ENCODE measurements at regions not wholly inside any gene's neighbourhood (a gene's known extent, or its start where the extent isn't known, plus 50 kb on each side); places are given as distances from the start of the nearest gene placed in this dataset.
A peak's percentile ranks its signal among the peaks of the same experiment; 100 is the strongest.

DNA sequence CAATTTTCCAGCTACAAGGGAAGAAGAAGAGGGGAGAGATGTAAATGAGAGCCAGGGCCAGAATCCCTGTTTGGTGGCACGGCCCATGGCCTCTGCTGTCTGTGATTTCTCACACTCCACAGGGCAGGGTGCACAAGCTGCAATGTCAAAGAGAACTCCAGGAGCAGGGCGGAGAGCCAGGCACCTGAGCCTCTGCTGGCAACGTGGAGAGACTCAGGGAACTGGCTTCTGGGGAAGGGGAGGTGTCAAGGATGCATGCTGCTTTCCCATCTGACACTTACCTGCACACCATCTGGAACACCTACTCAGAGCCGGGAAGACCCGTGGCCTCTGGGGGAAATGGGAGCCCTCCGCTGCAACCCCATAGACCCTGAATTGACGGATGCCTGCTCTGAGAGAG is 507.5 kb upstream of the NR2F2 start:
- no peak for DNase-seq

DNA sequence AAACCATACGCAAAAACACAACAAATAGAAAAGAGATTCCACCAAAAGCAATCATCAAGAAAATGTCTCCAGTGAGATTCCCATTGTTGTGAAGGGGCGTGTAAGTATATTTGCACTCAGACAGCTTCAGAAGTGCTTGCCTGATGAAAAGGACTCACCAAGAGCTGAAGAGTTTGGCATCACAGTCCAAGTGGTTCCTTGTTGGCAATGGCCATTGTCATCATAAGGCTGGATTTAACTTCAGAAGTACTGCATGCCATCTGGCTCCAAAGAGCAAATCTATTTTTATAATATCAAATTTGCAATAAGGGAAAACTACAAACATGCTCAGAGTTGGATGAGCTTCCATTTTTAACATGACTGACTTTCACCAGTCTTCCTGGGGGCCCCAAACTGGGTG is 505.3 kb upstream of the NR2F2 start:
- DNase-seq = no peak

- DNase-seq = no peak
These were observed 504.7 kb upstream of the NR2F2 start for GRCh38 chr15:95825671-95826411.

- no peak for DNase-seq
These were observed 503.9 kb upstream of the NR2F2 start for GRCh38 chr15:95826412-95827195.

DNA sequence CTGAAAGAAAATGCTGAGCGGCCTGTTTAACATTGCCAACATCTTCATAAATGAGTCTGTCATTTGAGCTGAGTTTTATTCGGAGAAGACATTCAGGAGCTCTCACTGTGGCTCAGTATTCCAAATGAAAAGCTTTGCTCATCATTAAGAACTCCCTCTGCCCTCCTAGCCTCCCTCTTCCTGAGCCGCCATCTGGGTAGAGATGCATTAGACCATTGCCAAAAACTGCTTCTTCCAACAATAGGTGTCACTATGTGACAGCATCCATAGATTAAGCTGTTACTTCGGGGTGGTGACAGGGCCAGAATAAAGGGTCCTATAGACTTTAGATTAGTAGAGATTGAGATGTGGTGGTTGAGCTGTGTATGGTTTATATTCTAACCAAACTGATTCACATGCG is 501.4 kb upstream of the NR2F2 start:
- DNase-seq = no peak

- DNase-seq = no peak
These were observed 500.2 kb upstream of the NR2F2 start for GRCh38 chr15:95830281-95830680.

DNA sequence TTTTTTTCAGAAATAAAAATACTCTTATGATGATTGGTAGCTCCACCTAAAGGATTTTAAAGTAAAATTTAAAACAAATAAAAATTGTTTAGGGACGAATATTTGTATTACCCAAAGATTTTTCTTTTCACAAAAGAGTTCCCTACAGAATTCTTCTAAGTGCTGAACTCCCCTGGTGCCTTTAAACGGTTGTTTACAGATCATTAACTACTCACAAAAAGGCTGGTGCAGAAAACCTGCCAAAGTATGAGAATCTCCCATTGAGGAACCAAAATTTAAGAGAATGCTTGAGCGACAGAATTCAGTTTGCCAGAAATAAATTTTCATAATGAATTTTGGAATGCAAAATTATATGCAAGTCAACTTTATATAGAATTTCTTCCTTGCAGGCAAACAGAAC is 497.8 kb upstream of the NR2F2 start:
- no peak for DNase-seq

DNA sequence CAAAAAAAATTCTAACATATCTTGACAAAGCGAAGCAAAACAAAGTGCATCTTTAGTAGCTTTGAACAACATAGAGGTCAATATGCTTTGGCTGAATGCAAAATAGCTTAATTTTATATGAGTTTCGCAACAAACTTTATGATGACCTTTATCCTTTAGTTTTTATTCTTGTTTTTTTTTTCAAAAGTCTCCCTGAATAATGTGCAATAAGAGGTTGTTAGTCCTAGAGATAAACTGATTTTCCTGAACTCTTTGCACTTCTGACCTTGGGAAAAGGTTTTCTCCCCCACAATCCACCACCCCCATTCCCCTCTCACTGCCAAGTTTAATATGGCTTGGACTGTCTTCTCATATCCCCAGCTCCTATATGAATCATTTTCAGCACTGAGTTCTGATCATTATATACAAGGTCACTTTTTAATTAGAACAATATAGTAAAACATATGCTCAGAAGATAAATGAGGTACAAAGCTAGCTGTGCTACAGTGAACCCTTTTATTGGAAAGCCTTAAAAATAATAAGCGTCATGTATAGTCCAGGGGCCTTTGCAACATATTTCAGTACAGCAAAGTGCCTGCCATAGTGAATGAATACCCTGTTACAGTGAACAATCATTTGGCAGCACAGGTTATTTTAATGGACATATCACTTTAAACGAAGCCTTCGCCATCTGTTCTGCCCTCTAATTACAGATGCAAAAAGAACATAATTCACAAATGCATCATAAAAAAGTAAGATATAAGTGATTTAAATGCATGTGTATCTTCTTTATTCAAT is 496.3 kb upstream of the NR2F2 start:
- no peak for DNase-seq

GRCh38 chr15:95836536-95836935 is 494.0 kb upstream of the NR2F2 start:
- DNase-seq = no peak

GRCh38 chr15:95837341-95838004 is 493.0 kb upstream of the NR2F2 start:
- no peak for DNase-seq

GRCh38 chr15:95839367-95839782 is 491.1 kb upstream of the NR2F2 start:
- peak; percentile 39 for DNase-seq

- no peak for DNase-seq
These were observed 490.5 kb upstream of the NR2F2 start for GRCh38 chr15:95840004-95840403.

GRCh38 chr15:95840855-95841254 is 489.6 kb upstream of the NR2F2 start:
- DNase-seq = no peak

DNA sequence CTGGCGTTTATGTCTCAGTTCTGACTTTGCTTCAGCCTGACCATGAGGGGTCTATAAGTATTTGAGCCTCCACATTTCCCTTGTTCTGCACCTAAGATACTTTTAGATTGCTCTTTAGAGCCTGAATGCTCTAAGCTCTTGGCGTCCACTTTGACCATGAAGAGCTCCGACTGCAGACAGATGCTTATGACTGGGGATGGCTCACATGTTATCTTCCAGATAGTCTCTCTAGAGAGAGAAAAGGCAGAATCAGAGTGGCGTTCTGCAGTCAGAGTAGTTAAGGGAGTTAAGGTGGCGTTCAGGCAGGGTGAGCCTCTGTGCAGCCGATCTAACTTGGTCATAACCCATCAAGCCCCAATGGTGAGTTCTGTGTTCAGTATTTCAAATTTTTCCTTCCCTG is 487.9 kb upstream of the NR2F2 start:
- DNase-seq = no peak

GRCh38 chr15:95843241-95843910 is 487.1 kb upstream of the NR2F2 start:
- DNase-seq = no peak

GRCh38 chr15:95845862-95846515 is 484.5 kb upstream of the NR2F2 start:
- no peak for DNase-seq

DNA sequence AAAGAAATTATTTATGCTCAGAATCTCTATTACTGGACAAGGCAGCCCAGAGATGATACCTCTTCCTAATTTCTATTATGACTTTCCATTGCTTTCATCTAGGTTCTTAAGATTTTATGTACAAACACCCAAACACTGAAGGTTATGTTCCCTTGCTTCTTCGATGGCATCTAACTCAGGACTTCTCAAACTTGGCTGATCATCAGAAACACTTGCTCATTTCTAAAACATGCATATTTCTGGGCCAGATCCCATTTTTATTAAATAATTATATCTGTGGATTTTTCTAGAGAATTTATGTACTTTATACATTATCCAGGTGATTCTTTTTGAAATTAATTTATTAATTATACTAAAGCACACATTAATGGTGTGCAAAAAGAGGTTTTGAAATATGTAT is 482.4 kb upstream of the NR2F2 start:
- DNase-seq = no peak

DNA sequence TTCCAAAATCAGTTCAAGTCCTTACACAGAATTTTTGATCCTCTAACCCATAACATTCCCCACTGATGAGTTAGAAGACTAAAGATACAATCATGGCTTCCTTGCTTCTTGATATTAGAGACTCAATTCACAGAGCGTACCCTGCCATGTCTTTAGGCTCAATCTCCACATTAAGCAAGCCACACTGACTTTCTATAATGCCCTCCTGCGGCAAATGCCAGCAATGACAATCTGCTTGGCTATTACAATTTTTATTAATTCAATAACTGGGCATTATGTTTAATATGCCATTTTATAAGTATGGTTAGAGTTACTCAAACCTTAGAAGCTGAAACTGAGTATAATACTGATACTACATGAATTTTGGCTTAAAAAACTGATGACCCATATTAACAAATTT is 479.7 kb upstream of the NR2F2 start:
- no peak for DNase-seq

- no peak for DNase-seq
These were observed 477.1 kb upstream of the NR2F2 start for GRCh38 chr15:95853350-95853749.

GRCh38 chr15:95857124-95857757 is 473.3 kb upstream of the NR2F2 start:
- no peak for DNase-seq

DNA sequence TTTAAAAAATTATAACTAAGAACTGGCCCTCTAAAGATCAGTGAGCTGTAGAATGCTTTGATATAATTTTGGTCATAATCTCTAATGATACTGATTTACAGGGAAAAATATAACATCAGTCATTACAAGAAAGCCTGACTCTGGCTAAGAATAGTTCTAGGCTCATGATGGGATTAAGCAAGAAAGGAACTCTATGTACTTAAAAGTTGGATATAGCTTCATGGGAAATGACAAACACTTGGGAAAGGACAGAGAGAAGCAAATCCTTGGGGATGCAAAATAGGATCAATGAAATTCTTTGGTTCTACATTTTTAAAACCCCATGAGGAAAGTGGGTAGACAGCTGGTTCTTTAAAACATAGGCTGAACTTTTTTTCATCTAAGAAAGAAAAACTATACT is 472.7 kb upstream of the NR2F2 start:
- DNase-seq = no peak

DNA sequence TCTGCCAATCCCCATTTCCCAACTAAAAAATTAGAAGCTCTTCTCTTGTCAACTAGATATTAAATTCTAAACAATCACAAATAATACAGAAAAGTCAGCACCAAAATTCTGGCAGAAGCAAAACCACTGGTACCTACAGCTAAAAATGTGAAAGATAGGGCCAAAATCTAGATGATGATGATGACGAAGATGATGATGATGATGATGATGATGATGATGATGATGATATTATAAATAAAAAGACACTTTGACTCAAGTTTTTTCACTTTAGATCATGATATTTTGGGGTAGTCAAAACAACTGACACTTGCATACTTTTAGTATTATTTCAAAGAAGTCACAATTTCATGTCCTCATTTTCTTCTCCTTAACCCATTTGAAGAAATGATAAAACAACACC is 470.1 kb upstream of the NR2F2 start:
- no peak for DNase-seq

All from activated CD4-positive, alpha-beta T cell treated with anti-CD3 and anti-CD28 coated beads, Interleukin-10, Interleukin-2, amounts not matched to agents 100 ng/mL and 50 ng/mL, durations not matched to agents 16 hours and 8 hours (primary cell).